Fibroblast of pulmonary artery (primary cell): ENCODE measurements at regions not wholly inside any gene's neighbourhood (a gene's known extent, or its start where the extent isn't known, plus 50 kb on each side); places are given as distances from the start of the nearest gene placed in this dataset.

ENCODE experiments used
- DNase-seq: peaks from one replicate; pipeline ENCODE4 v3.0.0-alpha.2; 2010; ENCODE audit warnings: low read depth
- H3K4me3 ChIP-seq: replicated peaks from 2 replicates; pipeline ENCODE4 v1.5.1; 2011; ENCODE audit warnings: low read depth, mild to moderate bottlenecking, control low read depth, low read length, moderate library complexity
- TF ChIP-seq, protein P1 (sequence below): IDR thresholded peaks from 2 replicates; pipeline ENCODE4 v1.5.1; 2011; ENCODE audit warnings: mild to moderate bottlenecking, control low read depth, low read length, inconsistent platforms; ENCODE audit errors: missing control alignments

DNA sequence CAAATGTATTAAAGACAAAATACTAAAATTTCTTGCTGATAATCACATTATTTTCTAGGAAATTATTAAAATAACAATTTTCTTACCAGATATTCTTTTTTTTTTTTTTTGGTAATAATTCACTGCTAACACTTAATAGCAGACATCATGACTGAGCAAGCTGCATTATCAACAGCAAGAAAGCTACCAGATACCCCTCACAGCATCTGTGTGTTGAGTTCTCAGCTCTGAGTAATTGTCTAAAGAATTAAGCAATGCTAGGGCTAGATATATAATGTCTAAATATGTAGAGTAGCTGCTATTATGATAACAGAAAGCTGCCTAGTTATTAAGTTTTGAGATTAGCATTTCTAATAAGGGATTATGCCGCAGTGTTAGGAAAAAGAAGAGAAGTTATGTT, 754.3 kb upstream of the PKDCC start:
- H3K4me3 ChIP-seq, result no peak overlapping the region
- no peak for DNase-seq
- TF ChIP-seq, protein P1, sequence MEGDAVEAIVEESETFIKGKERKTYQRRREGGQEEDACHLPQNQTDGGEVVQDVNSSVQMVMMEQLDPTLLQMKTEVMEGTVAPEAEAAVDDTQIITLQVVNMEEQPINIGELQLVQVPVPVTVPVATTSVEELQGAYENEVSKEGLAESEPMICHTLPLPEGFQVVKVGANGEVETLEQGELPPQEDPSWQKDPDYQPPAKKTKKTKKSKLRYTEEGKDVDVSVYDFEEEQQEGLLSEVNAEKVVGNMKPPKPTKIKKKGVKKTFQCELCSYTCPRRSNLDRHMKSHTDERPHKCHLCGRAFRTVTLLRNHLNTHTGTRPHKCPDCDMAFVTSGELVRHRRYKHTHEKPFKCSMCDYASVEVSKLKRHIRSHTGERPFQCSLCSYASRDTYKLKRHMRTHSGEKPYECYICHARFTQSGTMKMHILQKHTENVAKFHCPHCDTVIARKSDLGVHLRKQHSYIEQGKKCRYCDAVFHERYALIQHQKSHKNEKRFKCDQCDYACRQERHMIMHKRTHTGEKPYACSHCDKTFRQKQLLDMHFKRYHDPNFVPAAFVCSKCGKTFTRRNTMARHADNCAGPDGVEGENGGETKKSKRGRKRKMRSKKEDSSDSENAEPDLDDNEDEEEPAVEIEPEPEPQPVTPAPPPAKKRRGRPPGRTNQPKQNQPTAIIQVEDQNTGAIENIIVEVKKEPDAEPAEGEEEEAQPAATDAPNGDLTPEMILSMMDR, result no peak

DNA sequence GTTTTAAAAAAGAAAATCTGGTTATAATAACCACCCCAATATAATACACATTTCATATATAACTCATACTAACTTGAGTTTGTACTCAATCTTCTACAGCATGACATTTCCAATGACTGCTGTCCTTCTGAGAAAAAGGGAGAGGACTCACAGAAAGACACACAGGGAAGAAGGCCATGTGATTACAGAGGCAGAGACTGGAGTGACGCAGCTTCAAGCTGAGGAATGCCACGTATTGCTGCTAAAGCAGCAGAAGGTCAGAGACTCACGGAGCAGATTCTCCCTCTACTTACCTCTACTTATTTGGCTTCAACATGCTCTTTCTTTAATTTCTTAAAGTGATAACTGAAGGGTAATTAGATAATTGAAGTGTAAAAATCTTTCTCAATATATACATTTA, 753.5 kb upstream of the PKDCC start:
- peak; percentile 6 for DNase-seq
- H3K4me3 ChIP-seq, result no peak overlapping the region
- TF ChIP-seq, protein P1, result no peak

DNA sequence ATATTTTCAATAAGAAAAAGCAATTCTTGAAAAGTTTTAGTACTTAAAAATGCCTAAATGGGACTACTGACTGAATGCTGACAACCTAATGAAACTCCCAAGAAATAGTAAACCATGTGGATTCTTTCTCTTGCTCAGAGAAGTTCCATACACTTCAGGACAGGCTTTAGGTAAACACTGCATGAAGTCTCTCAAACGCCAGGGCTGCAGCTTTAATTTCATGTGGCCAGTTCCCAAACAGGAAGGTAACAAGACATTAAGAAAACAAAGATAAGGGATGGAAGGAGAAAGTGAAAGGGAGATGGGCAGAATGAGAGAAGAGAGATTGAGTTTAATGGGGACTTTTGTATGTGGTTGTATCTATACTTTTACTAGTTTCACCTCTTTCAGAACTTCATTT, 734.7 kb upstream of the PKDCC start:
- no peak for DNase-seq
- TF ChIP-seq, protein P1, result no peak

DNA sequence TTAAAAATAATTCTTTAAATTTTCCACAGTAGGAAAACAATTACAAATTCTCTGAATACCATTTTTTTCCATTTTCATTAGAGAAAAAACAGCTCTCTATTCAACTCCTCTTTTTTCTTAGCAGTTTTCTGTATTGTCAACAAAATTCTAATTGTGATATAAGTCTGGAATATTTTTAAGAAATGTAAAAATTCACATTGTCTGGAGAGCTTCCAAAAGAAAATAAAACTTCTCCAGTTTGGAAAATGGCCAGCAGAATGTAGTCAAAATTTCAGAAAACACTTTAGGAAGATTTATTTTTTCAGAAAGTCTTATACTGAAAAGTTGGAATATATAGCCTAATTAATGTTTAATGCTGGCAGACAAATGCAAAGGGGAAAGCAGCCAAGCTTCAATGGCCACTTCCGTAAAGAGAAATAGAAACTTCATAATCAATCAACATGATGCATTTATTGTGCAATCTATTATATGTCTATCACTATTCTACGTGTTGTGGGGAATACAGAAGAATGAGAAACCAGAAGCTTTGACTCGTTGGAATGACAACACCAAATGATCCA, 733.2 kb upstream of the PKDCC start:
- DNase-seq, result no peak
- TF ChIP-seq, protein P1, result no peak
- H3K4me3 ChIP-seq, result no peak overlapping the region

More for the DNA sequence above, 734.7 kb upstream of the PKDCC start:
- no peak overlapping the region for H3K4me3 ChIP-seq

DNA sequence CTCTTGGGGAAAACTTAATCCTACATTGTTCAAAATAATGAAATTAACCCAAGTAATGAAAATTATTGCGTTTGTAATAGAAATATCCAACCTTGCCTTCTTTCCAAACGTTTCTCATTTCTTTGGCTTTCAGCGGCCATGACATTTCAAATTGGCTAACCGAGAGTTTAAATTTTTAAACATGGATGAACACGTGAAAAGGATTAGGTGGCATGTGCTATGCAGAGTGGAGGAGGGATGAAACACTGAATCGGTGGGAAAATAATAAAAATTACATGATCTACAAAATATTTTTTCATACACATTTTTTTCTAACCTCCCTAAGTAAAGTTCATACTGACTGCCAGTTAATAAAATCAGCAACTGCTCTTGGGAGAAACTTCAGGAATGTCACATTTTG, 728.4 kb upstream of the PKDCC start:
- H3K4me3 ChIP-seq, result no peak overlapping the region
- no peak for DNase-seq
- TF ChIP-seq, protein P1, result no peak

DNA sequence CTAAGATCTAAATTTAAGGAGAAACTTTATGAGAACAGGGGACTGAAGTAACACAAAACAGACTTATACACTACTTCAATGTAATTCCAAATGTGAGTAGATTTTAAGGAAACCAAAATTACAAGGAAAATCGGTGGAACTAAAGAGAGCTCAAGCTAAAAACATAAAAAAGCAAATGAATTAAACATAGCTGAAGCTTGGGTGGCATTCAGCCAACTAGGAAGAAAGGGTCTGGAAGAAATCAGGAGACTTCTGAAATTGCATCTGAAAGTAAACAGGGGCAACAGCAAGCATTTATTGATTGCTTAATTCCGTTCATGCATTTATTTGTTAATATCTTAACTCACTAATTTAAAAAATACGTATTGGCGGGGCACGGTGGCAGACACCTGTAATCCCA, 727.3 kb upstream of the PKDCC start:
- no peak overlapping the region for H3K4me3 ChIP-seq
- DNase-seq, result no peak
- TF ChIP-seq, protein P1, result no peak

DNA sequence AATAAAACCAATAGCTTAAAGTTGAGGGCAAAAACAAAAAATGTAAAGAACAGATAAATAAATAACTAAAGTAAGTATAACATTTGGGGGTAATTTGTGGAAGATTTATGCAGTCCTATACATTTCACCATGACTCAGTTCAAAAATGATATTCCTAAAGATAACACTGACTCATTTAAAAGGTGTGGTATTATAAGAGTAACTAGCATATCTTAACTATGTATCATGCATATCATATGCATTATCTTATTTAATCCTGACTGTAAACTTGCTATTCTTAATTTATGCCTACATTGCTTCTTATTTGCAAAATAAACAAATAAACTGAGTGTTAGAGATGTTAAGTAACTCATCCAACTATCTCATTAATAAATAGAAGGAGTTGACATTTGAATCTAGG, 726.5 kb upstream of the PKDCC start:
- TF ChIP-seq, protein P1, result no peak
- no peak for DNase-seq
- no peak overlapping the region for H3K4me3 ChIP-seq
